Ishikawa (cell line): ENCODE measurements at regions not wholly inside any gene's neighbourhood (a gene's known extent, or its start where the extent isn't known, plus 50 kb on each side); places are given as distances from the start of the nearest gene placed in this dataset.

Source experiments
- CEBPB ChIP-seq: IDR thresholded peaks from 2 replicates; pipeline ENCODE4 v1.6.1; 2012
- CREB1 ChIP-seq: IDR thresholded peaks from 2 replicates; pipeline ENCODE4 v1.6.1; 2012; ENCODE audit warnings: low read depth
- EGR1 ChIP-seq: IDR thresholded peaks from 2 replicates; pipeline ENCODE4 v1.6.1; 2012
- EP300 ChIP-seq: IDR thresholded peaks from 2 replicates; pipeline ENCODE4 v1.6.1; 2012; ENCODE audit warnings: borderline replicate concordance
- FOXM1 ChIP-seq: IDR thresholded peaks from 2 replicates; pipeline ENCODE4 v1.6.1; 2012; ENCODE audit warnings: low read depth, borderline replicate concordance
- MAX ChIP-seq: IDR thresholded peaks from 2 replicates; pipeline ENCODE4 v1.6.1; 2012
- NFIC ChIP-seq: IDR thresholded peaks from 2 replicates; pipeline ENCODE4 v1.6.1; 2012
- RAD21 ChIP-seq: IDR thresholded peaks from 2 replicates; pipeline ENCODE4 v1.6.1; 2012; ENCODE audit warnings: low read depth
- TAF1 ChIP-seq: IDR thresholded peaks from 2 replicates; pipeline ENCODE4 v1.6.1; 2012; ENCODE audit warnings: low read depth, mild to moderate bottlenecking
- TCF12 ChIP-seq: IDR thresholded peaks from 2 replicates; pipeline ENCODE4 v1.6.1; 2012; ENCODE audit warnings: low read depth
- TEAD4 ChIP-seq: IDR thresholded peaks from 2 replicates; pipeline ENCODE4 v1.6.1; 2012
- USF1 ChIP-seq: IDR thresholded peaks from 2 replicates; pipeline ENCODE4 v1.6.1; 2012
- YY1 ChIP-seq: IDR thresholded peaks from 2 replicates; pipeline ENCODE4 v1.6.1; 2012; ENCODE audit warnings: low read depth
- ZBTB7A ChIP-seq: IDR thresholded peaks from 2 replicates; pipeline ENCODE4 v1.6.1; 2012; ENCODE audit warnings: low read depth
- TF ChIP-seq, protein P1 (sequence below): IDR thresholded peaks from 2 replicates; pipeline ENCODE4 v1.6.1; 2012; ENCODE audit warnings: low read depth, mild to moderate bottlenecking

DNA sequence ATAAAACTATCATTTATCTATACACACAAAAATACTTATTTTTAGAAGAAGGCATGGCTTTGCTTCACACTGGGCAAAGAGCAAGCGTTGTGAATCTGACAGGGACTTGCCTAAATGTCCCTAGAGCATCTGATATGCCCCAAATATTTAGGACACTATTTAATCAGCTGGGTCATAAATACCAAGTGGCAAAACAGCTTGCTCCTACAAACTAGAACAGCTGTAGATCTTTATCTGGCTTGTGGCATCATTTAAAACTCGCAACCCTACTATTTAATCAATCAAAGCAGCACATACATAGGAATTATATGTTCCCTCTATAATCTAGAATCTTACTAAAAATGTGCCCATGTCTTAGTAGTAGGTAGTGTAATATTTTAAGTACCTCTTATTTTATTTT is 999.5 kb downstream of the JRKL start:
- TF ChIP-seq NFIC = no peak
- TF ChIP-seq TAF1 = no peak
- no peak for TF ChIP-seq EGR1
- no peak for TF ChIP-seq CREB1
- no peak for TF ChIP-seq EP300
- TF ChIP-seq MAX = no peak
- no peak for TF ChIP-seq TCF12
- no peak for TF ChIP-seq FOXM1
- TF ChIP-seq TEAD4 = no peak
- TF ChIP-seq, protein P1, sequence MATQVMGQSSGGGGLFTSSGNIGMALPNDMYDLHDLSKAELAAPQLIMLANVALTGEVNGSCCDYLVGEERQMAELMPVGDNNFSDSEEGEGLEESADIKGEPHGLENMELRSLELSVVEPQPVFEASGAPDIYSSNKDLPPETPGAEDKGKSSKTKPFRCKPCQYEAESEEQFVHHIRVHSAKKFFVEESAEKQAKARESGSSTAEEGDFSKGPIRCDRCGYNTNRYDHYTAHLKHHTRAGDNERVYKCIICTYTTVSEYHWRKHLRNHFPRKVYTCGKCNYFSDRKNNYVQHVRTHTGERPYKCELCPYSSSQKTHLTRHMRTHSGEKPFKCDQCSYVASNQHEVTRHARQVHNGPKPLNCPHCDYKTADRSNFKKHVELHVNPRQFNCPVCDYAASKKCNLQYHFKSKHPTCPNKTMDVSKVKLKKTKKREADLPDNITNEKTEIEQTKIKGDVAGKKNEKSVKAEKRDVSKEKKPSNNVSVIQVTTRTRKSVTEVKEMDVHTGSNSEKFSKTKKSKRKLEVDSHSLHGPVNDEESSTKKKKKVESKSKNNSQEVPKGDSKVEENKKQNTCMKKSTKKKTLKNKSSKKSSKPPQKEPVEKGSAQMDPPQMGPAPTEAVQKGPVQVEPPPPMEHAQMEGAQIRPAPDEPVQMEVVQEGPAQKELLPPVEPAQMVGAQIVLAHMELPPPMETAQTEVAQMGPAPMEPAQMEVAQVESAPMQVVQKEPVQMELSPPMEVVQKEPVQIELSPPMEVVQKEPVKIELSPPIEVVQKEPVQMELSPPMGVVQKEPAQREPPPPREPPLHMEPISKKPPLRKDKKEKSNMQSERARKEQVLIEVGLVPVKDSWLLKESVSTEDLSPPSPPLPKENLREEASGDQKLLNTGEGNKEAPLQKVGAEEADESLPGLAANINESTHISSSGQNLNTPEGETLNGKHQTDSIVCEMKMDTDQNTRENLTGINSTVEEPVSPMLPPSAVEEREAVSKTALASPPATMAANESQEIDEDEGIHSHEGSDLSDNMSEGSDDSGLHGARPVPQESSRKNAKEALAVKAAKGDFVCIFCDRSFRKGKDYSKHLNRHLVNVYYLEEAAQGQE = no peak
- TF ChIP-seq CEBPB = no peak
- TF ChIP-seq ZBTB7A = no peak
- TF ChIP-seq RAD21 = no peak
- no peak for TF ChIP-seq YY1

- TF ChIP-seq EP300 = no peak
- no peak for TF ChIP-seq RAD21
- TF ChIP-seq, protein P1 = no peak
- TF ChIP-seq USF1 = no peak
- TF ChIP-seq ZBTB7A = no peak
- no peak for TF ChIP-seq TAF1
- no peak for TF ChIP-seq TEAD4
- TF ChIP-seq TCF12 = no peak
- TF ChIP-seq EGR1 = no peak
- no peak for TF ChIP-seq CREB1
- no peak for TF ChIP-seq CEBPB
- TF ChIP-seq YY1 = no peak
Measured at GRCh38 chr11:97398246-97398645, 1008.4 kb downstream of the JRKL start.

DNA sequence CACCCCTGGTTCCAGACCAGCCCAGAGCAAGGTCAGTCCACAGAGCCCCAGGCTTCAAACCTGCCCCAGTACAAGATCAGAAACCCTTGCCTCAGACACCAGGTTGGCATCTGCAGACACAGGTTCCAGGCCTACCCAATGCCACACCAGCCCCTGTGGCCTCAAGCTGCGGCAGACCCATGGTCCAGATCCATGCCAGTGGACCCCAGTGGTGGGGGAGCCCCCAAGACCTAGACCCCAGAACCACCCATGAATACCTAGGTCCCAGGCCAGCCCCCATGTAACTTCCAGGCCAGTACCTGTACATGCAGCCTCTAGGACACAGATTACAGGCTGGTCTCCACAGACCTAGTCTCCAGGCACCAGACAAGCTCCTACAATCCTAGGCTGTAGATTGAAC is 1019.3 kb downstream of the JRKL start:
- no peak for TF ChIP-seq EP300
- TF ChIP-seq RAD21 = no peak
- TF ChIP-seq CREB1 = no peak
- no peak for TF ChIP-seq TEAD4
- TF ChIP-seq CEBPB = no peak
- TF ChIP-seq, protein P1 = no peak
- TF ChIP-seq NFIC = no peak
- no peak for TF ChIP-seq TCF12

DNA sequence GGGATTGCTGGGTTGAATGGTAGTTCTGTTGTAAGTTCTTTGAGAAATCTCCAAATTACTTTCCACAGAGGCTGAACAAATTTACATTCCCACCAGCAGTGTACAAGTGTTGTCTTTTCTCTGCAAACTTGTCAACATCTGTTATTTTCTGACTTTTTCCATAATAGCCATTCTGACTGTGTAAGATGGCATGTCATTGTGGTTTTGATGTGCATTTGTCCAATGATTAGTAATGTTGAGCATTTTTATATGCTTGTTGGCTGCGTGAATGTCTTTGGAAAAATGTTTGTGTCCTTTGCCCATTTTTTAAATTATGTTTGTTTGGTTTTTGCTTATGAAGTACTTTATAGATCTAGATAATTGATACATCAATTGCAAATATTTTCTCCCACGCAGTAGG is 1025.0 kb downstream of the JRKL start:
- no peak for TF ChIP-seq TEAD4
- no peak for TF ChIP-seq NFIC
- no peak for TF ChIP-seq ZBTB7A
- no peak for TF ChIP-seq YY1
- no peak for TF ChIP-seq RAD21
- TF ChIP-seq TAF1 = no peak
- TF ChIP-seq, protein P1 = no peak
- TF ChIP-seq EGR1 = no peak
- no peak for TF ChIP-seq USF1
- TF ChIP-seq CEBPB = no peak
- no peak for TF ChIP-seq CREB1
- TF ChIP-seq EP300 = no peak
